ENCODE measurements at regions not wholly inside any gene's neighbourhood (a gene's known extent, or its start where the extent isn't known, plus 50 kb on each side); places are given as distances from the start of the nearest gene placed in this dataset.
"Not testable (repeated sequence)": the region's sequence is repeated elsewhere in the genome, so short reads cannot be mapped to it uniquely, and the experiment has no call there.

- DNase-seq (ENCODE audit: low read depth, low spot score) = no peak
- H3K27ac ChIP-seq = no peak overlapping the region
Observed at GRCh38 chr1:104629589-104629988, 879.9 kb downstream of the AMY1C start.

- DNase-seq (ENCODE audit: low read depth, low spot score) = no peak
- no peak overlapping the region for H3K27ac ChIP-seq
Observed at GRCh38 chr1:104630567-104631149, 881.0 kb downstream of the AMY1C start.

GRCh38 chr1:104636581-104636980 lies 886.9 kb downstream of the AMY1C start:
- no peak overlapping the region for H3K27ac ChIP-seq
- no peak for DNase-seq (ENCODE audit: low read depth, low spot score)

GRCh38 chr1:104646233-104646632 lies 896.5 kb downstream of the AMY1C start:
- H3K27ac ChIP-seq = no peak overlapping the region
- no peak for DNase-seq (ENCODE audit: low read depth, low spot score)

- H3K27ac ChIP-seq = no peak overlapping the region
- DNase-seq (ENCODE audit: low read depth, low spot score) = no peak
Observed at GRCh38 chr1:104648269-104648691, 898.6 kb downstream of the AMY1C start.

GRCh38 chr1:104664374-104664773 lies 914.7 kb downstream of the AMY1C start:
- not testable (repeated sequence) for H3K27ac ChIP-seq; DNase-seq (ENCODE audit: low read depth, low spot score)

GRCh38 chr1:104665300-104665699 lies 915.6 kb downstream of the AMY1C start:
- DNase-seq (ENCODE audit: low read depth, low spot score) = no peak

GRCh38 chr1:104671684-104672353 lies 922.1 kb downstream of the AMY1C start:
- H3K27ac ChIP-seq = no peak overlapping the region

More at GRCh38 chr1:104665300-104665699, 915.6 kb downstream of the AMY1C start:
- H3K27ac ChIP-seq = no peak overlapping the region

GRCh38 chr1:104699433-104699832 lies 949.7 kb downstream of the AMY1C start:
- DNase-seq (ENCODE audit: low read depth, low spot score) = no peak
- H3K27ac ChIP-seq = no peak overlapping the region

More at GRCh38 chr1:104671684-104672353, 922.1 kb downstream of the AMY1C start:
- DNase-seq (ENCODE audit: low read depth, low spot score) = no peak

- H3K27ac ChIP-seq = no peak overlapping the region
Observed at GRCh38 chr1:104702731-104703130, 953.0 kb downstream of the AMY1C start.

GRCh38 chr1:104706631-104707147 lies 957.0 kb downstream of the AMY1C start:
- DNase-seq (ENCODE audit: low read depth, low spot score) = no peak
- H3K27ac ChIP-seq = no peak overlapping the region

More at GRCh38 chr1:104702731-104703130, 953.0 kb downstream of the AMY1C start:
- DNase-seq (ENCODE audit: low read depth, low spot score) = no peak

GRCh38 chr1:104718752-104719151 lies 969.1 kb downstream of the AMY1C start:
- no peak for DNase-seq (ENCODE audit: low read depth, low spot score)

GRCh38 chr1:104720741-104721140 lies 971.0 kb downstream of the AMY1C start:
- no peak for DNase-seq (ENCODE audit: low read depth, low spot score)
- no peak overlapping the region for H3K27ac ChIP-seq

More at GRCh38 chr1:104718752-104719151, 969.1 kb downstream of the AMY1C start:
- H3K27ac ChIP-seq = no peak overlapping the region

- H3K27ac ChIP-seq = no peak overlapping the region
- DNase-seq (ENCODE audit: low read depth, low spot score) = no peak
Observed at GRCh38 chr1:104726917-104727316, 977.2 kb downstream of the AMY1C start.

- no peak overlapping the region for H3K27ac ChIP-seq
- no peak for DNase-seq (ENCODE audit: low read depth, low spot score)
Observed at GRCh38 chr1:104733866-104734265, 984.2 kb downstream of the AMY1C start.

GRCh38 chr1:104745875-104746274 lies 996.2 kb downstream of the AMY1C start:
- no peak for DNase-seq (ENCODE audit: low read depth, low spot score)
- no peak overlapping the region for H3K27ac ChIP-seq

GRCh38 chr1:104746994-104747393 lies 997.3 kb downstream of the AMY1C start:
- no peak for DNase-seq (ENCODE audit: low read depth, low spot score)
- no peak overlapping the region for H3K27ac ChIP-seq

- H3K27ac ChIP-seq = no peak overlapping the region
- DNase-seq (ENCODE audit: low read depth, low spot score) = no peak
Observed at GRCh38 chr1:104760017-104760416, 1010.3 kb downstream of the AMY1C start.

GRCh38 chr1:104761961-104762570 lies 1012.4 kb downstream of the AMY1C start:
- DNase-seq (ENCODE audit: low read depth, low spot score) = no peak
- H3K27ac ChIP-seq = no peak overlapping the region

- H3K27ac ChIP-seq = no peak overlapping the region
- DNase-seq (ENCODE audit: low read depth, low spot score) = peak; percentile 33
Observed at GRCh38 chr1:104765085-104765484, 1015.4 kb downstream of the AMY1C start.

- DNase-seq (ENCODE audit: low read depth, low spot score) = no peak
- H3K27ac ChIP-seq = no peak overlapping the region
Observed at GRCh38 chr1:104768466-104768865, 1018.8 kb downstream of the AMY1C start.

Measured in epithelial cell of prostate (primary cell).